ENCODE measurements at regions not wholly inside any gene's neighbourhood (a gene's known extent, or its start where the extent isn't known, plus 50 kb on each side); places are given as distances from the start of the nearest gene placed in this dataset.

GRCh38 chr18:10248738-10249137 is 205.7 kb upstream of the APCDD1 start:
- no peaks in the 10 kb centered on the region for H3K9me3 ChIP-seq
- ChIA-PET POLR2A (no interaction called here), CTCF (interaction anchor here (1.5 kb wide), 1 partner anchor 243 kb away, joined by 3 read pairs; no protein-coding TSS in a partner anchor)
- DNase-seq = no peak
- TF ChIP-seq CTCF (IDR thresholded peaks at IDR 0.05; ENCODE audit: insufficient read depth in 1 of 2, low read depth in 1 of 2, low read length in 1 of 2, severe bottlenecking in 1 of 2, unreplicated experiment in 1 of 2) = no peak
- Mint-ChIP-seq H3K4me3 (ENCODE audit: unreplicated experiment) (no peak overlapping the region), H3K9me3 (ENCODE audit: unreplicated experiment) (no peaks in the 10 kb centered on the region), H3K36me3 (ENCODE audit: insufficient read depth, unreplicated experiment) (no peaks in the 10 kb centered on the region), H3K27ac (ENCODE audit: unreplicated experiment) (no peak overlapping the region), H3K4me1 (ENCODE audit: low read depth, unreplicated experiment) (no peaks in the 10 kb centered on the region), H3K27me3 (ENCODE audit: insufficient read depth, unreplicated experiment) (no peaks in the 10 kb centered on the region)
- H3K36me3 ChIP-seq (ENCODE audit: control insufficient read depth, insufficient read depth, low read length) = no peaks in the 10 kb centered on the region
- BruUV-seq (replicated peaks) = no TSS peak
- intact Hi-C loops (cut with micrococcal nuclease; ENCODE audit: unreplicated experiment) = loop anchor here (10.0 kb wide), 1 partner anchor 274 kb away; no protein-coding TSS in a partner anchor
- H3K4me3 ChIP-seq (ENCODE audit: low read depth, low read length) = no peak overlapping the region
- H3K4me1 ChIP-seq = no peaks in the 10 kb centered on the region
- no peaks in the 10 kb centered on the region for H3K27me3 ChIP-seq (replicated peaks; ENCODE audit: control insufficient read depth, insufficient read depth, low read length)

- BruUV-seq (replicated peaks) = no TSS peak
- no peaks in the 10 kb centered on the region for H3K4me1 ChIP-seq
- no peaks in the 10 kb centered on the region for H3K36me3 ChIP-seq (ENCODE audit: control insufficient read depth, insufficient read depth, low read length)
- ChIA-PET POLR2A (no interaction called here), CTCF (interaction anchor here (0.5 to 1.5 kb wide), 2 partner anchors 94 to 243 kb away, joined by 3 to 4 read pairs; no protein-coding TSS in a partner anchor)
- Mint-ChIP-seq H3K4me3 (ENCODE audit: unreplicated experiment) (no peak overlapping the region), H3K9me3 (ENCODE audit: unreplicated experiment) (no peaks in the 10 kb centered on the region), H3K36me3 (ENCODE audit: insufficient read depth, unreplicated experiment) (no peaks in the 10 kb centered on the region), H3K4me1 (ENCODE audit: low read depth, unreplicated experiment) (no peaks in the 10 kb centered on the region), H3K27me3 (ENCODE audit: insufficient read depth, unreplicated experiment) (no peaks in the 10 kb centered on the region), H3K27ac (ENCODE audit: unreplicated experiment) (no peak overlapping the region)
- no peak overlapping the region for H3K4me3 ChIP-seq (ENCODE audit: low read depth, low read length)
- peak in 1 of 2 experiments; percentile 42 for DNase-seq
- peak; percentile 21 to 37 for TF ChIP-seq CTCF (IDR thresholded peaks at IDR 0.05; ENCODE audit: insufficient read depth in 1 of 2, low read depth in 1 of 2, low read length in 1 of 2, severe bottlenecking in 1 of 2, unreplicated experiment in 1 of 2)
- H3K9me3 ChIP-seq = no peaks in the 10 kb centered on the region
- intact Hi-C loops (cut with micrococcal nuclease; ENCODE audit: unreplicated experiment) = loop anchor here (10.0 kb wide), 1 partner anchor 274 kb away; no protein-coding TSS in a partner anchor
- no peaks in the 10 kb centered on the region for H3K27me3 ChIP-seq (replicated peaks; ENCODE audit: control insufficient read depth, insufficient read depth, low read length)
Measured at GRCh38 chr18:10249270-10249669, 205.2 kb upstream of the APCDD1 start.

GRCh38 chr18:10249801-10250200 is 204.6 kb upstream of the APCDD1 start:
- no peaks in the 10 kb centered on the region for H3K4me1 Mint-ChIP-seq (ENCODE audit: low read depth, unreplicated experiment)
- no peaks in the 10 kb centered on the region for H3K9me3 ChIP-seq
- DNase-seq = no peak
- no peak overlapping the region for H3K4me3 ChIP-seq (ENCODE audit: low read depth, low read length)
- BruUV-seq (replicated peaks) = no TSS peak
- H3K36me3 ChIP-seq (ENCODE audit: control insufficient read depth, insufficient read depth, low read length) = no peaks in the 10 kb centered on the region
- H3K4me1 ChIP-seq = no peaks in the 10 kb centered on the region
- POLR2A ChIA-PET = no interaction called here
- no peak overlapping the region for H3K27ac Mint-ChIP-seq (ENCODE audit: unreplicated experiment)
- no peaks in the 10 kb centered on the region for H3K27me3 Mint-ChIP-seq (ENCODE audit: insufficient read depth, unreplicated experiment)
- H3K9me3 Mint-ChIP-seq (ENCODE audit: unreplicated experiment) = no peaks in the 10 kb centered on the region
- intact Hi-C loops (cut with micrococcal nuclease; ENCODE audit: unreplicated experiment) = loop anchor here (10.0 kb wide), 1 partner anchor 275 kb away; no protein-coding TSS in a partner anchor
- H3K36me3 Mint-ChIP-seq (ENCODE audit: insufficient read depth, unreplicated experiment) = no peaks in the 10 kb centered on the region
- no peak overlapping the region for H3K4me3 Mint-ChIP-seq (ENCODE audit: unreplicated experiment)
- no peaks in the 10 kb centered on the region for H3K27me3 ChIP-seq (replicated peaks; ENCODE audit: control insufficient read depth, insufficient read depth, low read length)
- CTCF ChIA-PET = interaction anchor here (0.5 to 1.5 kb wide), 2 partner anchors 93 to 244 kb away, joined by 3 to 4 read pairs; no protein-coding TSS in a partner anchor
- TF ChIP-seq CTCF (IDR thresholded peaks at IDR 0.05; ENCODE audit: insufficient read depth in 1 of 2, low read depth in 1 of 2, low read length in 1 of 2, severe bottlenecking in 1 of 2, unreplicated experiment in 1 of 2) = no peak
